Hematopoietic multipotent progenitor cell treated with erythropoietin and hydrocortisone succinate and interleukin-3 and kit ligand, for 6 days (in vitro differentiated cells): ENCODE measurements at regions not wholly inside any gene's neighbourhood (a gene's known extent, or its start where the extent isn't known, plus 50 kb on each side); places are given as distances from the start of the nearest gene placed in this dataset.
"Not testable (repeated sequence)": the region's sequence is repeated elsewhere in the genome, so short reads cannot be mapped to it uniquely, and the experiment has no call there.

ENCODE experiments used
- DNase-seq: peaks from one replicate; pipeline ENCODE4 v3.0.0-alpha.2; 2015

DNA sequence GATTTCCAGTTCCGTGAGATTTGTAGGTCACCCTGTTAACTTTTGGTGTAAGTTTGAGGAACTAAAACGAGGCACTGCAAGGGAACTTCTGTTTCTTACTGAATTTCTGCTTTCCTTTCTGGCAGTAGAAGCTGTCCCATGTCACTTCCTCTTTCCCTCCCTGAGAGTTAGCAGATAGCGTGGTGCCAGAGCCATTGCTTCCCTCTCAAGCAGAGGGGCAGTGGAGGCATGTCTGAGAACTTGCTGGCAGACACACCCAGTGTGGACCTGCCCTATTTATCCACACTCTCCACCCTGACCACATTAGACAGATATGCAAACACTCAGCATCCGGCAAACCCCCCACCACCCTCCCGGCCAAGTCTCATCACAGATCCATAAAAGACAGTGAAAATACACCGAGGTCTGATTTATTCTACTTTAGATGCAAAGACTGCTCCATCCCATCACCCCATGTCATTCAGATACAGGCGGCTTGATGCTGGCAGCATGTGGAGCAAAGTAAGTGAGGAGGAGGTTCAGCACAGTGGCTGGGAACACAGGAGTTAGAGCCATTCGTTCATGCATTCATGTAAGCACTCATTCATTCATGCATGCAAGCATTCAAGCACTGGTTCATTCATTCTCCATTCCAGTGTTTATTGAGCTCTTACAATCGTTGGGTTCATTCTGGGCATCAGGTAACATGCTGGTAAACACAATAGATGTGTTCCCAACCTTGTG lies 324.7 kb downstream of the SHQ1 start:
- peak; percentile 95 for DNase-seq

DNA sequence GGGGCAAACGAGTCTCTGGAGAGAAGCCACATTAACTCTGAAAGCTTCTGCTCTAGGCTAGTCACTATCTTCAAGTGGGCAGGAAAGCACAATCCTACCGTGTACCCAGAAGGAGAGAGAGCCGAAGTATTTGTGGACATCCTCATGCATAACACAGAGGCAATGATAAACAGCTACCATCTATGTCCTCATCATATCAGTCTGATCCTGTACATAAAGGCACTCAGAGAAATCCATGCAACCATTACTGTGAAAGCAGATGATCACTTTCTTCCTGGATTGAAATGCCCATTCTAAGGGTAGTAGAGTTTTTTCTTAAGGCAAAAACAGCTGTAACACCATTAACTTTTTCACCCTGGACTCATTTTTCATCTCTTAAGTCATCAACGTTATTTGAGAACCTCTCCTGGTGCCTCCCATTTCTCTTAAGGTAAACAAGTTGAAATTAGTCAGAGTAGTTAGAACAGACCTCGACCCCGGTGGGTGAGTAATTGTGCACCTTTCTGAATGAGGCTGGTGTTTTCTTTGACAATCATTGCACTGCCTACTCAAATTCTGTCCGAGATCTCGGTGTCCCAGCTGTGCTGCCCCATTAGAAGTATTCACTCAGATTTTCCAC lies 327.4 kb downstream of the SHQ1 start:
- no peak for DNase-seq

DNA sequence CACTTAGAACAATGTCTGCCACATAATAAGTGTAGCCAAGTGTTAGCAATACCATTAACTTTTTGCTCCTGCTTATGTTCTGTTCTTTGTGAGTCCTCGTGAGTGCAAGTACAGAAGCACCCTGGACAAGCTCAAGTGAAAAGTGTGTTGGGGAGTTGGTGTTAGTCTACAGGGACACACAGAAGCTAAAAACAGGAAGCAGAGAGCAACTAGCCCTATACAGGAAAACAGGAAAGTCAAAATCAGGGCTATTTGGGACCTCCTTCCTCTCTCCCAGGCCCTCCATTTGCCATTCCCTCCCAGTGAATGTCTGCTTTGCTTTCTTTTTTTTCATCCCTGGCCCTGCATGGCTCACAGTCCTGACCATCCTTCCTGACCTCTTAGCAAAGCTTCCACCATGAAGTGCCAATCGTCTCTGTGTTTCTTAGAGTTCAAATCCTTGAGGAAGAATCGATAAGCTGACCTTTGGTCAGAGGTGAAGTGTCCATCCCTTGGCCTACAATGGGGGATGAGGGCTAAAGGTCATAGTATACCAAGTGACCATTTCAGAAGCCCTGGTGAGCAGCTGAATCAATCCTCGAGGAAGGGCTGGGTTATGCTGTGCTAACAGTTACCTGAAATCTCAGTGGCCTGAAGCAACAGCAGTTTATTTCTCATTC lies 328.2 kb downstream of the SHQ1 start:
- DNase-seq = no peak

DNA sequence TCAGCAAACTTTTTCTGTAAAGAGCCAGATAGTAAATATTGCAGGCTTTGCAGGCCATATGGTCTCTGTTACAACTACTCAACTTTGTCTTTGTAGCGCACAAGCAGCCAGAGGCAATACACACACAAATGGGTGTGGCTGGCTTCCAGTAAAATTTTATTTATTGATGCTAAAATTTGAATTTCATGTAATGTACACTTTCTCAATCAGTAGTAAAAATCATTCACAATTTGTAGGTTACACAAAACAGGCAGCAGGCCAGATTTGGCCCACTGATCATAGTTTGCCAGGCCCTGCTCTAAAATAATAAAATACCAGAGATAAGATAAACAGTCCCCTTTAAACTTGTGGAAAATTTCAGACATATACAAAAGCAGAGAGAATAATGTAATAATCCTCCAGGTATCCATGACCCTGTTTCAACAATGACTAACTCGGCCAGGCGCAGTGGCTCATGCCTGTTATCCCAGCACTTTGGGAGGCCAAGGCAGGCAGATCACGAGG lies 330.3 kb downstream of the SHQ1 start:
- no peak for DNase-seq

DNA sequence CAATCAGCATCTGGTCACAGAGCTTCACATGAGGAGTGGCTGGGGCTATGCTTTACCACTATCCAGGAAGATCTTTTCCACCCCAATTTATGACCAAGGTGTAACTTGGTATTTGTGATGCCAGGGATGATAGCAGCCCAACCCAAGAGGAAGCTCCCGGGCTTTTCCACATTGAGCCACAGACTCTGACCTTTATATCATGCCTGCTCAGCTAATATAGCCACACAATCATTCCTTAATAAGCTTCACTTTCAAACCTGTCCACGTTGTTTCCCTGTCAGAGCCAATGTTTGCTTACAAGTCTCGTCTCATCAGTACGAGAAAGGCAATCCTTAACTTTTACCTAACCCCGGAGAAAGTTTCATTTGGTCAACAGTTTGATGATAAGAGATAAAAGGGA lies 330.9 kb downstream of the SHQ1 start:
- DNase-seq = no peak

DNA sequence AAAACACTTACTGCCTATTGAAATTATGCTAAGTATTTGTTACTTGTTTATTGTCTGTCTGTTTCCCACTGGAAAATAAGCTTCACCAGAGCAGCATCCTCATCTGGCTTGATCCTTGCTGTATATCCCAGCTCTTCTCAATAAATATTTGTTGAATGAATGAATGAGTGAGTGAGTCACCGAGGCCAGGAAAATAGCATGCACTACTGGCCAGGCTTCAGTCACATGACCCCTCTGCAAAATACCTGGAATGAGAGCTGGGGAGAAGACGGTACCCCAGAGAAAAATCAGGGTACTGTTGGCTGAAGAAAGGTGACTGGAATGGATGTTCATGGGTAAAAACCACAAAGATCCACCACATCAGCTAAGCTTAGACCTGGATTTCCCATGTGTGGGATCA lies 331.9 kb downstream of the SHQ1 start:
- DNase-seq = no peak

DNA sequence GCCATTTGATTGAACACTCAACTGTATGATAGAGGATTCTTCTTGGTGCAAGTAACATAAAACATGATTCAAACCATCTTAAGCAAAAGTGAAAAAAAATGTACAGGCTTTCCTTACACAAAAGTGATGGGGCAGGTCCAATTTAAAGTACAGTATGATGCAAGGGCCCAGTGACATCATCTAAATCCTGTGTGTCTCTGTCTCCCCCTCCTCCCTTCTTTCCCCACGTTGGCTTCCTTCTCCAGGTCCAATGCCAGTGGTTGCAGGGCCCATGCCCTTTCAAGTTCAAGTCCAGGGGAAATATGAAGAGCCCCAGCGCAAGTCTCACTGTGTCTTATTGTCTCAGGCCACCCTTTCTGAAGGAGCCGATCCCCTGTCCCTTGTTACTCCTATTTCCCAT lies 332.3 kb downstream of the SHQ1 start:
- DNase-seq = no peak

DNA sequence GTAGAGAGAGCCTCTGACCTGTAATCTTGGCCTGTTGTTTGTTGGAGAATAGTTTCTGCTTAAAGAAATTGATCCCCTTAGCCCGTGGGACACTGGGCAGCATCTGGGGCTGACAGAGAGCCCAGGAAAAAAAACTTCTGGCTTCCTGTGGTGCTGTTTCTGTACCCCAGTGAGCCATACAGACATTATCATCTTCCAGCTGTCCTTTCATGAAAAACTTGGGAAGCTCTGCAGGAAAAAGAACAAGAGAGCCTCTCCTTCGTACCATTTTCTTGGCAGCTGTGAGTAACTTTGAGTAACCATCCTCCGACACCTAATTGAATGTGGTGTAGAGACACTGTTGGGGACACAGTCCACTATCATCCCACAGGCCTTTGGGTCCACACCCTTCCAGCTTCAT lies 333.0 kb downstream of the SHQ1 start:
- no peak for DNase-seq

DNA sequence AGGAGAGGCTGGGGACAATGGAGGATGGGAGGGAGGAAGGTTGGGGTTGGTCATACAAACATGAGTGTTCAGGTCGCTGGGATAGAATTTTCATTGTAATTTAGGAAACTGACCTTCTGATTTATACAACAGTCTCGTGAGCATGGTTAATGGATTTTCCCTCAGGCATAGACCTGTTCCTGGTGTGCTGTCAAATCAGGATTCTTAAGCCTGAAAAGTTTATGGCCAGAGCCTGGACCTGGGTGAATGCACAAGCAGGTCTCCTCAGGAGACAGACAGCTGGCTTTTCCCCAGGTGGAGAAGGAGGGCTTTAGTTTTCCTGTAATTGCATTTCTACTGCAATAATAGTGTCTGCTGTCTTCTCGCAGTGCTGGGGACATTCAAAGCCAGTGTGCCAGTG lies 338.0 kb downstream of the SHQ1 start:
- no peak for DNase-seq

DNA sequence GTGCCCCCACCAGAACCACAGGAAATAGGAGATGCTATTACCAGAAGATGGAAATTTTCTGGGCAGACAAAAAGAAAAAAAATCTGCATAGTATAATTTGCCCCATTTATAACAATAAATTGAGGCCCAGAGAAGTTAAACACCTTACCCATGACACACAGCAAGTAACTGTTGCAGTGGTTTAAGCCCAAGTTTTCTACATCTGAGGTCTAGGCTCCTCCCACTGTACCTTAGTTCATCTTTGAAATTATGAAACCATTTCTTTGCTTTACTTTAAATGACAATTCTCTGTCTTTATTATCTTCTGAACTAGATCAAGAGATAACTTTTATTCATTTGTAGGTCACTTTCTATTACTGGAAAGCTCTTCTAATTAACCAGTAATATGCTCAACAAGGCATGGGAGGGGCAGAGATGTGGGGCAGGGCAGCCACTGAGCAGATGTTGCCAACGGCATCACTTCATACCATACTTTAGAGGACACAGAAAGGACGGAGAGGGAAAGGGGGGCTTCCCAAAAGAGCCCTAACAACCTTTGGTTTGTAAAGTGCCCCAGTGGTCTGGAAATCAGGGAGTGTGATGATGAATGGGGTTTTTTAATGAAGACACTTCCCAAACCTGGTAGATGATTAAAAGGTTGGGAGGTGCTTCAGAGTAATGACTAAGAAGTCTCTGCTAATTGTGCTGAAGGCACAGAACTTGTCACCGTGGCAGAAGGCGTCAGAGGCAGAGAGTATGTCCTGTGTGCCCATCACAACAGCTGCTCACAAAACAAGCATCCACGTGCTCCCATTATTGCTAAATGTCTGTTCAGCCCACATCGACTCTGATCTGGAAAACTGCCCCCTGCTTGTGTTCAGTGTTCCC lies 342.5 kb downstream of the SHQ1 start:
- DNase-seq = no peak

DNA sequence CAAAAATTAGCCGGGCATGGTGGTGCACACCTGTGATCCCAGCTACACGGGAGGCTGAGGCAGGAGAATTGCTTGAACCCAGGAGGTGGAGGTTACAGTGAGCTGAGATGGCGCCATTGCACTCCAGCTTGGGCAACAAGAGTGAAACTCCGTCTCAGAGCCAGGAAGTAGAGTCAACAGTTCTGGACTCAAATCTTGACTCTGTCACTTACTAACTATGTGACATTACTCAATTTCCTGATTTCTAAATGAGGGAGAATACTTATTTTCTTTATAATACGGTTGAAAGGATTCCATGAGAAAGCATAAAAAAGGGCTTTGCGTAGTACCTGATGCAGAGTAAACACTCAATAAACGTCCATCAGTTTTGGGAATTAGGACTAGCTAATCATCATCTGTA lies 350.7 kb downstream of the SHQ1 start:
- not testable (repeated sequence) for DNase-seq

DNA sequence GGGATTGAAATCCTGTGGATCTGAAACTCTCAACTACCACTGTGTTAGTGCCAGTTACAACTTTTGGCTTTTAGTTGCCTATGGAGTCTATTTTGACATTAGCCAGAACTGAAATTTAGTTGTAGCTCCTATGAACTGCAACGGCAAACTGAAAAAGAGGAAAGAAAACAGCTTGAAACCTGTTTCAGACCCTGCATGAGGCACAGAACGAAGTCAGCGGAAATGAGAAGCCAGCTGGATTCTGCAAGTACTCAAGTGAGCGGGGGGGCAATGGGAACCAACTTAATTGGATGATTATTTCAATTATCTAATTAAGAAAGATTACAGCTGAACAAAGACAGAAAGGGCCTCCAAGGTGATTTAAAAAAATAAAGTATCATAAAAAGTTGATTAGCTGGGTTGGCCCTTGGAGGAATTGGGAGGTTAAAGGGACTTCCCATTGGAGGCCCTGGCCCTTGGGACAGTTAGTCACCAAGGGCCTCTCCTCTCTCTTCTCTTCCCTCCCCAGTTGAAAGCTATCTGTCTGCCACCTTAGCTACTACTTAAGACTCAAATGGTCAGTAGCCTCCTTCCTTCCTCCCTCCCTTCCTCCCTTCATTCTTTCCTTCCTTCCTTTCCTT lies 352.1 kb downstream of the SHQ1 start:
- peak; percentile 45 for DNase-seq

DNA sequence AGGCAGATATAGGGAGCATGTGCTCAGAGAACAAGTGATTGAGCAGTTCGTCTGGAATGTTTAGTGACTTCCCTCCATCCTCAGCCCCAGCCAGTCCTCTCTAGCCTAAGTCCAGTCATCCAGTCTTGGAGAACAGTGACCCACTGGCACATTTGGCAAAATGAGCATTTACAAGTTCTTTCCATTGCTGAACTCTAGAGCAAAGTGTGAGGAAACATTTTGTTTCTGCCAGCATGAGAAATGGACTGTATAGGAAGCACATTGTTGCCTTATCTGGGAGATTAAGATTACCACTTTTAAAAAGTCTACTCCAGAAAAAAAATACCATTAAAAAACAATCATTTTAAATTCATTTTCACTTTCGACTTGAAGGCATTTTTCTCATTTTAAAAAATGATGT lies 353.6 kb downstream of the SHQ1 start:
- DNase-seq = peak; percentile 40

DNA sequence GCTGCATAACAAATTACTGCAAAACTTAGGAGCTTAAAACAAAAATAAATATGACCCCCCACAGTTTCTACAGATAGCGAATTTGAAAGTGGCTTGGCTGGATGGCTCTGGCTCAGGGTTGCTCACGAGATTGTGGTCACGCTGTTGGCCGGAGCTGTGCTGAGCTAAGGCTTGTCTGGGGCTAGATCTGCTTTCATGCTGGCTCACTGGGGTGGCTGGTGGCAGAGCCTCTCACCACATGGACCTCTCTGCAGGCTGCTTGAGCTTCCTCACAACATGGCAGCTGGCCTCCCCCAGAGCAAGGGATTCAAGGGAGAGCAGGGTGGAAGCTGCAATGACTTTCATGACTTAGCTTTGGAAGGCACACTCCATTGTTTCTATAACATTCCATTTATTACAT lies 354.1 kb downstream of the SHQ1 start:
- no peak for DNase-seq

DNA sequence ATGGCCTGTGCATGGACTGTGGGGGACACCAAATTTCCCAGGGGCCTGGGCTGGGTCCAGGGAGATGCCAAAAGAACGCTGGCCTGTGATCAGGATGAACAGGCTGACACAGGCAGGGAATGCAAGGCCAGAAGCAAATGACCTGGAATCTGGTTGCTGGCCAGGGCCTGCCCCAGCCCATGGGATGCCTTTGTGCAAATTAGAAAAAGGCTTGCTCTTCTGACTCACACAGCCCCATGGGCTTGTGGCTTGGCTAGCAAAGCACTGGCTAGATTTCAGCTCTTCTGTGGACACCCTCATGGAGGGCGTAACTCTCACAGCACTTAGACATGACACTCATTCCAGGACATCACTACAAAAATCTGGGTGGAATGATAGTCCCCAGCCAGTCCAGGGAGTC lies 356.0 kb downstream of the SHQ1 start:
- DNase-seq = no peak

DNA sequence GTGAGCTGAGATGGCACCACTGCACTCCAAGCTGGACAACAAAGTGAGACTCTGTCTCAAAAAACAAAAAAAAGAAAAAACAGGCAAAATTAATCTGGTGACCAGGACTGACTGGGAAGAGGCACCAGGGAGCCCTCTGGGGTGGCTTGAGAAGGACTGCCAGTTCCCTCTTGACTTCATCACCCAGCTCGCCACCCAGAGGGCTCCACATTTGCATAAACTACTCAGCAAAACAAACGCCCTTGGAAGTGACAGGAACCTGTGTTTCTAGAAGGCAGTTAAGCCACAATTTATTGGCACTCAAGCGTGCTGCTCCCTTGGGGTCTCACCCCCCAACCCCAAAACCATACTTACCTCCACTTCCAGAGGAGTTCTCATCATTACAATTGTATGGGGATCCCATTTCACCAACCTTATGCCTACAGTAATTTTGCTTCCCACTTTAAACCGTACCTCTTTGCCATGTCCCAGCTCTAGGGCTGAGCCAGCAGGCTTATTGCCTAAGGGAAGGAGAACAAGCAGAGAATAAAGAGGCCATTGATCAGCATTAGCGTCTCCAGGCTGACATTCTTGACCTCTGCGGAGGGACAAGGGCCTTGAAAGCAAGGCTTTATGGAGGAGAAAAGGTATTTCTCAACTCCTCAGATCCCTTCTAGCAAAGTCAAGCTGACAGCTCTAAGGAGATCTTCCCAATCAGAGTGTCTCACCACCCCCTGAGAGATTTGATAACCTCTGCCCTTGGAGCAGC lies 357.4 kb downstream of the SHQ1 start:
- peak; percentile 55 for DNase-seq

DNA sequence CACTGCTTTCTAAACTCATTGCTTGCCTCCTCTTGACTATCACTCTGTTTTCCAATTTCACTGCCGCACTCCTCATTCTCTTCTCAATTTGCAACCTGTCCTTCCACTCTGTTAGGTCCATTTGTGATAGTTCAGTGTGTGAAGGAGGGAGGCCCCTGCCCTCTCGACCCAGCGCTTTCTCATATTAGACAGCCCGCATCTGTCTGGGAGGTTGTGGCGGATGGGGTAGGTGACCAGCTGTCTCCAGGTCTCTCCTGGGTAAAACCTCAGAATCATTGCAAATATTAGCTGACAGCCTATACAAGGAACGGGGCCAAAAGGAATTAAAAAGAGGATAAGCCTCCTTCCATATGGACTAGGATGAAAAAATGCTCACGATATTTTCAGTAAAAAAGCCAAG lies 358.3 kb downstream of the SHQ1 start:
- no peak for DNase-seq

DNA sequence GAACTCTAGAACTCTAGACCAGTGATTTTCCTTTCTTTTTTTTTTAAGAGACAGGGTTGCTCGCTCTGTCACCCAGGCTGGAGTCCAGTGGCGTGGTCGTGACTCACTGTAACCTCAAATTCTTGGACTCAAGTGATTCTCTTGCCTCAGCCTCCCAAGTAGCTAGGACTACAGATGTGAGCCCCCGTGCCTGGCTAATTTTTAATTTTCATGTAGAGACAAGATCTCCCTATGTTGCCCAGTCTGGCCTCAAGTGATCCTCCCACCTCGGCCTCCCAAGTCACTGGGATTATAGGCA lies 359.6 kb downstream of the SHQ1 start:
- no peak for DNase-seq

DNA sequence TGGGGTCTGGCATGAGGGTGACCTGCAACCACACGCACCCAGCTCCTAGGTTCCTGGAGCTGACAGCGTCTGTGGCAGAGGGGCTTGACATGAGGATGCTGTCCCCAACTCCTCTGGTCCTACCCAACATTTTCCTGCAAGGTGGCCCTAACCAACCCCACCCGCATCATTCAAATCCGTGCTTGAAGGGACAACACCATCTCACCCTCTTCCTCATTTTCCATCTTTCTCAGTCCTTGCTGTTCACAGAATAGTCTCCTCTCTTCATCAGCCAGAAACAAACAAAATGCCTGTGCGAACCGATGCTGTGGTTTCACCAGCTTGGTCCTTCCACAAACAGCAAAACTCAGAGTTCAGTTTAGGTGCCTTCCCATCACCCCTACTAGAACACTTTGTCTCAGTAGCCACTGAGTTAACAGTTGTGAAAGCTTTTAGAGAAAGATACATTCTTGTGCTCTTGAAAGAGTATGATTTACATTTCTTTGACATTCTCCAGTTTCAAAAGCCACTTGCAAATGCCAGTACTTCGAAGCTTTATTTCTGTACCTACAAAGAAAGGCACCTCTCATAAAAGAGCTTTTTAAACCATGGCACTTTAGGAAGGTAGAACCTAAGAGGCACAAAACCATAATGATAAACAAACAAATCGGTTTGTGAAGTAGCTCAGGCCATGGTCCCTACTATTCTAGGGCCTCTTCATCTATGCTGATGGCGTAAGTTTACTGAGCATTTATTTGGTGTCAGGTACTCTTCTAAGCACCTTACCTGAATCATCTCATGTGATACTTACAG lies 360.1 kb downstream of the SHQ1 start:
- no peak for DNase-seq

DNA sequence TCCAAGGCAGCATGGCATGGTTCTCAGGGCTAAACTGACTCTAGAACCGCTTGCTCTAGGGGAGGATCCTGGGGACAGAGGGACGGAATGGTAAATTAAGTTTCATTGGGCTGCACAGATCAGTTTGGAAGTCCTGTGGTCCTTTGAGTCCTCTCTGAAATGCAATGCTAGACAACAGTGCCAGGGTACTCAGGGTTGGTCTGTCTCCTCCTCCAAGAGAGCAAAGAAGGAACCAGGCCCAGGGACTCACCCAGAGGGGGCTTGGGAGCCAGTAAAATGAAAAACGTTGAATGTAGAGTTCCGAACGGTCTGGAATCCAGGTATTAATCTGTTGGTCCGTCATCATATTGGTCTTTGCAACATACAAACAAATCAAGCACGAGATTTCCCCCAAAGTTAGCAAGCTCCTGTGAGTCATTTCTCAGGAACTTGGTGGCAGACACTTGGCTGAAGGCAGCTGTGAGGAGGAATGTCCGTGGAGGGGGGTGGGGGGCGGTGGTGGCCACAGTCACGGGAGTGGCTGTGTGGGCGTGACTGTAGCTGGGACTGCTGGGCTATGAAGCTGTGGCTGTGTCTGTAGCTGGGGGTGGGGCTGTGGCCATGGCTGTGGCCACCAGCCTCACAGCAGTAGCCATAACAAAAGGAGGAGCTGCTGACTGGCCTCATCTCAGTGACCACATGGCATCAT lies 361.0 kb downstream of the SHQ1 start:
- peak; percentile 67 for DNase-seq

DNA sequence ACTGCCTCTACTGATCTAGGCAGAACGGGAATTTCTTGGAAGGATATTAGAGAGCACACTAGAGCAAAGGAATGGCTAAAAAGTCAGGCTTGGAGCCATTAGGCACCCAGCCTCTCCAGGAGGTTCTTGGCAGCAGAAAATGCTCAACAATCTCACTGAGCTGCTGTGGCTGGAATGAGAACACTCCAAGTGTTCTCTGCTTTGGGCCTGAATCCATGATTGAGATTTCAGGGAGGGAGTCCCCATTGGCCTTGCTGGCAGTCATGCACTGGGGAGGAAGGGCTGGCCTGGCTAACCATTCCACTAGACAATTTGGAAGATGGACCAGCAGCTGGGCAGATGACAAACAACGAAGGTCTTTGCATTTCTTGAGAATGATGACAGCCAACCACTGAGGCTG lies 362.6 kb downstream of the SHQ1 start:
- no peak for DNase-seq
